ENCODE measurements at regions not wholly inside any gene's neighbourhood (a gene's known extent, or its start where the extent isn't known, plus 50 kb on each side); places are given as distances from the start of the nearest gene placed in this dataset.

DNA sequence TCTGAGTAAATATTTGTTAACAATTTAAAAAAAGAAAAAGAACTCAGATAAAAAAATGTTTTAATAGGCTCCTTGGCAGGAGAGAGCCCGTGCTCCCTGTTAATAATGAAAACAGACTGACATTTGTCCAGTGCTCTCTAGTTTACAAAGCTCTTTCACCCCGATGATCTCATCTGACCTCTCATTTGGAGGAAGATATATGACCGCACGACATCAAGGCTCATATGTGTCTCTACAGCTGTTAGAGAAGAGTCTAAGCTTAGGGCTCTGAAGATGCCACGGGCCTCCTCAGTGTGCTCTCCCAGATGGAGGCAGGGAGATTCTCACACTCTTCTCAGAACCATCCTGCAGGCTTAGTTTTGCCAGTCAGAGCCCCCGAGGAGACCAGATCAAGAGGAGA, 280.8 kb upstream of the IRX5 start:
- no peak overlapping the region for H3K4me3 ChIP-seq (ENCODE audit: control insufficient read depth, low read depth, low read length)
- TF ChIP-seq, protein P1, sequence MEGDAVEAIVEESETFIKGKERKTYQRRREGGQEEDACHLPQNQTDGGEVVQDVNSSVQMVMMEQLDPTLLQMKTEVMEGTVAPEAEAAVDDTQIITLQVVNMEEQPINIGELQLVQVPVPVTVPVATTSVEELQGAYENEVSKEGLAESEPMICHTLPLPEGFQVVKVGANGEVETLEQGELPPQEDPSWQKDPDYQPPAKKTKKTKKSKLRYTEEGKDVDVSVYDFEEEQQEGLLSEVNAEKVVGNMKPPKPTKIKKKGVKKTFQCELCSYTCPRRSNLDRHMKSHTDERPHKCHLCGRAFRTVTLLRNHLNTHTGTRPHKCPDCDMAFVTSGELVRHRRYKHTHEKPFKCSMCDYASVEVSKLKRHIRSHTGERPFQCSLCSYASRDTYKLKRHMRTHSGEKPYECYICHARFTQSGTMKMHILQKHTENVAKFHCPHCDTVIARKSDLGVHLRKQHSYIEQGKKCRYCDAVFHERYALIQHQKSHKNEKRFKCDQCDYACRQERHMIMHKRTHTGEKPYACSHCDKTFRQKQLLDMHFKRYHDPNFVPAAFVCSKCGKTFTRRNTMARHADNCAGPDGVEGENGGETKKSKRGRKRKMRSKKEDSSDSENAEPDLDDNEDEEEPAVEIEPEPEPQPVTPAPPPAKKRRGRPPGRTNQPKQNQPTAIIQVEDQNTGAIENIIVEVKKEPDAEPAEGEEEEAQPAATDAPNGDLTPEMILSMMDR (conservative IDR thresholded peaks at IDR 0.05; ENCODE audit: control insufficient read depth, insufficient read depth, low read depth, low read length), result no peak
- peak; percentile 29 for DNase-seq (ENCODE audit: low read depth)

DNA sequence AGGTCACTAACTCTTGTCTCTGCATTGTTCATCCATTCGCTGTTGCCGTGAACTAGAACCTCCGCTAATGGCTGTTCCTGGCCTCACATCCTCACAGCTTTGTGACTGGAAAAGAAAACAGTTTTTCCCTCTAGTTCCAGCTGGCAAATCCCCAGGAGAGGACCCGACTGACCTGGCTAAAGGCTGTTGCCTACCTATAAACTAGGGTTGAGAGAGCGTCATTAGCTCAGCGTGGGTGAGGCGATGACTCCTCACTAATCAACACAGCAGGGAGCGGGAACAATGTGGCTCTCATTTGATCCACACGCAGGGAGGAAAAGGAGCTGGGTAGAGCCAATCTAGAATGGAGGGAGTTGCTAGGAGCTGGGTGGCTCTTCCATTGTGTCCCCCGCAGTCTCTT, 282.1 kb upstream of the IRX5 start:
- TF ChIP-seq, protein P1 (conservative IDR thresholded peaks at IDR 0.05; ENCODE audit: control insufficient read depth, insufficient read depth, low read depth, low read length), result no peak
- DNase-seq (ENCODE audit: low read depth), result no peak
- no peak overlapping the region for H3K4me3 ChIP-seq (ENCODE audit: control insufficient read depth, low read depth, low read length)

DNA sequence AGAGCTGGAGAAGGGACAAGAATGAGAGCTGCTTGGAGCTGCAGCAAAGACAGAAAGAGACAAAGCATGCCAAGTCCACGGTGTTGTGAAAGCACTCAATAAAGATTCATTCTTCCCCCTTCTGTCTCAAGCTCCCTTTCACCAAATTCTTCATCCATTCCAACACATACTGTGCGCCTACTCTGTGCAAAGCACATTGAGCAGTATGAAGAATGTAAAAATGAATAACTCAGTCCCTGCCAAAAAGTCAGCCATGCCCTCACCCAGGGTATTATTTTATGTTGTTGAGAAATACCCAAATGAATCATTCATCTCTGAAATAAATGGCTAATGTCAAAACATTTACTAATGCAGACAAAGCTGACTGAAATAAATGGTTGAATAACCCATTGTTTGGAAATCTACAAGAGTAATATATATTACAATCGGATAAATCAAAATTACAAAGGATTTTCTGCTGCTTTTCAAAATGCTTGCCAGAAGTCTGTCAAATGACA, 282.9 kb upstream of the IRX5 start:
- no peak overlapping the region for H3K4me3 ChIP-seq (ENCODE audit: control insufficient read depth, low read depth, low read length)
- peak; percentile 72 for DNase-seq (ENCODE audit: low read depth)
- TF ChIP-seq, protein P1 (conservative IDR thresholded peaks at IDR 0.05; ENCODE audit: control insufficient read depth, insufficient read depth, low read depth, low read length), result no peak

DNA sequence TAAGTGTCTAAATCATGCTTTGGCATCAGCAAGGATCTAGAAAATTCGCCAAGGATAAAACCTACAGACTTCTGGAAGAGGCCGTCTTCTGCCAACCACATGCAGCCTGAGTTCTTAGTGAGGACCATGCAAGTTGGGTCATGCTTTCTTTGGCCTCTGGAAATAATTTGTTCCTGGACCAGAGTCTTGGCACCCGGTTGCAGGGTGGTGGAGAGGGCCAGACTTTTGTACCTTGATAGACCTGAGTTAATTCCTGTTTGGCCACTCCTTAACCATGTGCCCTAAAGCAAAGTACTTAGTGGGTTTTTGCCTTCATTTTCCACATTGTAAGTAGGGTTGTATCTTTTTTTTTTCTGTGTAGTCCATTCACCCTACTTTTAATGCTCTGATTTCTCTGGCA, 283.4 kb upstream of the IRX5 start:
- H3K4me3 ChIP-seq (ENCODE audit: control insufficient read depth, low read depth, low read length), result no peak overlapping the region
- TF ChIP-seq, protein P1 (conservative IDR thresholded peaks at IDR 0.05; ENCODE audit: control insufficient read depth, insufficient read depth, low read depth, low read length), result no peak
- DNase-seq (ENCODE audit: low read depth), result no peak

- no peak overlapping the region for H3K4me3 ChIP-seq (ENCODE audit: control insufficient read depth, low read depth, low read length)
- TF ChIP-seq, protein P1 (conservative IDR thresholded peaks at IDR 0.05; ENCODE audit: control insufficient read depth, insufficient read depth, low read depth, low read length), result no peak
- no peak for DNase-seq (ENCODE audit: low read depth)
Measured at GRCh38 chr16:54645345-54645744, 285.3 kb upstream of the IRX5 start.

GRCh38 chr16:54636221-54636793, 294.4 kb upstream of the IRX5 start:
- no peak overlapping the region for H3K4me3 ChIP-seq (ENCODE audit: control insufficient read depth, low read depth, low read length)
- DNase-seq (ENCODE audit: low read depth), result no peak
- TF ChIP-seq, protein P1 (conservative IDR thresholded peaks at IDR 0.05; ENCODE audit: control insufficient read depth, insufficient read depth, low read depth, low read length), result no peak

GRCh38 chr16:54633943-54634362, 296.7 kb upstream of the IRX5 start:
- peak; percentile 18 for DNase-seq (ENCODE audit: low read depth)
- no peak overlapping the region for H3K4me3 ChIP-seq (ENCODE audit: control insufficient read depth, low read depth, low read length)
- TF ChIP-seq, protein P1 (conservative IDR thresholded peaks at IDR 0.05; ENCODE audit: control insufficient read depth, insufficient read depth, low read depth, low read length), result peak; percentile 55
